ENCODE measurements at regions not wholly inside any gene's neighbourhood (a gene's known extent, or its start where the extent isn't known, plus 50 kb on each side); places are given as distances from the start of the nearest gene placed in this dataset.
A peak's percentile ranks its signal among the peaks of the same experiment; 100 is the strongest.
"Not testable (repeated sequence)": the region's sequence is repeated elsewhere in the genome, so short reads cannot be mapped to it uniquely, and the experiment has no call there.

DNA sequence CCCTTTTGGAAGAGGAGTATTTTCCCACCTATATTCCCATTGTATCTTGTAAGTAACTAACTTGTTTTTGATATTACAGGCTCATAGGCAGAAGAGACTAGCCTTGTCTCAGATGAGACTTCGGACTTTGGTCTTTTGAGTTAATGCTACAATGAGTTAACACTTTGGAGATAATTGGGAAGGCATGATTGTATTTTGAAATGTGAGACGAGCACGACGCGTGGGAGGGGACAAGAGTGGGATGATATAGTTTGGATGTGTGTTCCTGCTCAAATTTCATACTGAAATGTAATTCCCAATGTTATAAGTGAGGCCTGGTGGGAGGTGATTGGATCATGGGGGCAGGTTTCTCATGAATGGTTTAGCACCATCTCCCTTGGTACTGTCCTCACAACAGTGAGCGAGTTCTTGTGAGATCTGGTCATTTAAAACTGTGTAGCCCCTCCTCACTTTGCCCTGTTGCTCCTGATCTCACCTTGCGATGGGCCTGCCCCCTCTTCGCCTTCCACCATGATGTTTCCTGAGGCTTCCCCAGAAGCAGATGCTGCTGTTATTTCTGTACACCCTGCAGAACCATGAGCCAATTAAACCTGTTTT, 721.5 kb upstream of the CTNND2 start:
- no peak for DNase-seq

DNA sequence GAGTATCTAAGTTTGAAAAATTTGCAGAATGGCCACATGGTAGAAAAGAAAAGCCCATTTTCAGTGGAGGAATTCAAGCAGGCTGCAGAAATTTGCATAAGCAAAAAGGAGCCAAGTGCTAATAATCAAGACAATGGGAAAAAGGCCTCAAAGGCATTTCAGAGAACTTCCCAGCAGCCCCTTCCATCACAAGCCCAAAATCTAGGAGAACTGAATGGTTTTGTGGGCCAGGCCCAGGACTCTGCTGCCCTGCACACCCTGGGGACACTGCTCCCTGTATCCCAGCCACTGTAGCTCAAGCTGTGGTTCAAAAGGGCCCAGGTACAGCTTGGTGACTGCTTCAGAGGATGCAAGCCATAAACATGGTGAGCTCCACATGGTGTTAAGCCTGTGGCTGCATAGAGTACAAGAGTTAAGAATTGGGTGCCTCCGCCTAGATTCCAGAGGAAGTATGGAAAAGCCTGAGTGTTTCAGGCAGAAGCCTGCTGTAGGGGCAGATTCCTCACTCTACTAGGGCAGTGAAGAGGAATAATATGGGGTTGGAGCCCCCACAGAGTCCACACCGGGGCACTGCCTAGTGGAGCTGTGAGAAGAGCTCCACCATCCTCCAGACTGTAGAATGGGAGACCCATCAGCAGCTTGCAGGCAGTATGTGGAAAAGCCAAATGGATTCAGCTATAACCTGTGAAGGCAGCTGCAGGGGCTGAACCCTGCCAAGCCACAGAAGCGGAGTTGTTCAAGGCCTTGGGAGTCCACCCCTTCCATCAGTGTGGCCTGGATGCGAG, 720.7 kb upstream of the CTNND2 start:
- no peak for DNase-seq

DNA sequence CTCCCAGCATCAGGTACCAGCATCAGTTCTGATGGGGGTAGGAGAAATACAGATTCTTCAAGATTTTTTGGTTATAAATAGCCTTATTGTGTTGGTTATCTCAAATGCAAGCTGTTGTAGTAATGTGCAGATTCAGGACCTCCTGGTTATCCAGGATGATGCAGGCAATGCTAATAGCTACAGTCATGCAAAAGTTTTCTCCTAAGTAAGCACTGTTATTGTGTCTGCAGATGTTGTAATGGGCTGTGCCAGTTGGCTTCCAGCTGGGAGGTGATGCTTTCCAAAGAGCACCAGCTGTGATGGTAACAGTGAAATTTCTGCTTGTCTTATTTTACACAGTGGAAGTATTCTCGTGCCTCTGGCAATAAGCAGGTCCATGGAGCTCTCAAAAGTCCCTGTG, 719.2 kb upstream of the CTNND2 start:
- DNase-seq, result no peak

DNA sequence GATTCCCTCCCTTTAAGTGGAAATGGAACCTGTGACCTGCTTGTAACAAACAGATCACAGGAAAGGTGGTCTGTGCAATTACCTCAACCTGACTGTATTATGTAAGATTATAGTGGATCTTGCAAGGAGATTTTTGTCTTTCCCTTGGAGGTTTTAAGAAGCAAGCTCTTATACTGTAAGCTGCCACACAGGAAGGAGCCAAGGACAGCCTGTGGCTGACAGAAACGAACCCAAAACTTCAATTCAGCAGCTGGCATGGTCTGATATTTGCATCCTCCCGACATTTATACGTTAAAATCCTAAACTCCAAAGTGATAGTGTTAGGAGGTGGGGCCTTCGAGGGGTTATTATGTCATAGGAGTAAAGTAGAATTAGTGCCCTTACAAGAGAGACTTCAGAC, 711.8 kb upstream of the CTNND2 start:
- no peak for DNase-seq

DNA sequence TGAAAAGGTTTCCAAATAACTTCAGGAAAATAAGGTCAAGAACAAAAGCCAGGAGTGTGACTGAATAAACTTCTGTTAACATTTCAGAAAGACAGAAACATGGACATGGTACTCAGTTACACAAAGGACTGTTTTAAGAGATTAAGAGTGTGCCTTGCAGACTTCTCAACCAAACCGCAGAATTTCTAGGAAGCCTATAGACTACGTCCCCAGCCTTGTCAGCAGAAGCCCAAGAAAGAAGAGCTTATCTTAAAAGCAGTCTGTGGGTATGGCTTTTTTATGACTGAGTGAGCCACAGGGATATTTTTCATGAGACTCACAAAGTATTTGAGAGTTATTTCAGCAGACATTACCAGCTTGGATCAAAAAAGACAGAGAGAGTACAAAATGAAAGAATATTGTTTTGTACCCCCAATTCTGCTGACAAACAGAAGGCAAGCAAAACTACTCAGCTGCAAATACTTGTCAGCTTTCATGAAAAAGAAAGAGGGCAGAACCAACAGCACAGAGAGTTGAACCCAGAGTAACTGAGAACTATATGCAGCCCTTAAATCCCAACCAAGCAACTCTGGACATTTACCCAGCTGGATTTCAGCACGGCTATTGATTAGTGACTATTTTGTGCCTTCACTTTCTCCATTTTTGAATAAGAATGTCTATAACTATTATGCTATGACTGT, 711.0 kb upstream of the CTNND2 start:
- peak; percentile 80 for DNase-seq

DNA sequence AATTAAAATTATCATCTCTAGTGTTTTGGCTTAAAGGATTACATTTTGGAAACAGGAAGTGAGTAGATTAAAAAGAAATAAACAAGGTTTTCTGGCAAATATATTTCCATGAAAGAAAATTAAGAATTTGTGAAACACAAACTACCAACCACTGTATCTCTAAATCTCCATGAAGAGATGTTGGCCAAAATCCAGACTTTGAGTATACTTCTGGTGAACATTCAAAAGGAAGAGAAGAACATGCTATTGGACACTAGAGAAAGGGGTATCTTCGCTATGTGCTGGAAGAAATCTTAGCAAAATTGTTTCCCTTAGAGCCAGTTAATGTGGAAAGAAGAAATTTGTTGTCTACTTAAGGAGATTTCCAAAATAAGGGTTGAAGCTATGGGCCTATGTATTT, 710.4 kb upstream of the CTNND2 start:
- DNase-seq, result peak; percentile 11

DNA sequence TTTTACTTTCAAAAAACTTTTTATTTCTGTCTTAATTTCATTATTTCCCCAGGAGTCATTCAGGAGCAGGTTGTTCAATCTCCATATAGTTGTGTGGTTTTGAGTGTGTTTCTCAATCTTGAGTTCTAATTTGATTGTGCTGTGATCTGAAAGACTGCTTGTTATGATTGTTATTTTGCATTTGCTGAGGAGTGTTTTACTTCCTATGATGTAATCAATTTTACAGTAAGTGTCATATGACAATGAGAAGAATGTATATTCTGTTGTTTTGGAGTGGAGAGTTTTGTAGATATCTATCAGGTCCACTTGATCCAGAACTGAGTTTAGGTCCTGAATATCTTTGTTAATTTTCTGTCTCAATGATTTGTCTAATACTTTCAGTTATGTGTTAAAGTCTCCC, 706.9 kb upstream of the CTNND2 start:
- no peak for DNase-seq

DNA sequence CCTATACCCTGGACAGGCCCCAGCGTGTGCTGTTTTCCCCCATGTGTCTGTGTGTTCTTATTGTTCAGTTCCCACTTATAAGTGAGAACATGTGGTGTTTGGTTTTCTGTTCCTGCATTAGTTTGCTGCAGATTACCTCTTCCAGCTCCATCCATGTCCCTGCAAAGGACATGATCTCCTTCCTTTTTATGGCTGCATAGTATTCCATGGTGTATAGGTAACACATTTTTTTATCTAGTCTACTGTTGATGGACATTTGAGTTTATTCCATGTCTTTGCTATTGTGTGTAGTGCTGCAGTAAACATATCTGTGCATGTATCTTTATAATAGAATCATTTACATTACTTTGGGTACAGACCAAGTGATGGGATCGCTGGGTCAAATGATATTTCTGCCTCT, 703.6 kb upstream of the CTNND2 start:
- DNase-seq, result not testable (repeated sequence)

DNA sequence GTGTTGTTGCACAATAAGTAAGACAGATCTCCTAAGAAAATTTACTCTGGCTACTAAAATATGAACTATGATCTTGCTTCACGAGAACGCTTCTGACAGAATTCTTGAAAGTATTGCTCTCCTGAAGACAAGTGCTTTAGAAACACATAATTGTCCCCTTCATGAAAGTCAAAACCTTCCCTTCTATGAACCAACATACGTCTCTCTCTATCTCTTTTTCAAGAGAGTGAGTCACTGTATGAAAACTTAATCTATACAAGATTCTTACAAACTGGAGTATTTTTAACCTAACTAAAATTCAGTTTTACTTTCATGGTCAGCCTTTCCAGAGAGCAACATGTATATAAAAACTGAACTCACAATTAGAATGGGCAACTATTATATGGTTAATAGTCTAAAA, 688.0 kb upstream of the CTNND2 start:
- no peak for DNase-seq

DNA sequence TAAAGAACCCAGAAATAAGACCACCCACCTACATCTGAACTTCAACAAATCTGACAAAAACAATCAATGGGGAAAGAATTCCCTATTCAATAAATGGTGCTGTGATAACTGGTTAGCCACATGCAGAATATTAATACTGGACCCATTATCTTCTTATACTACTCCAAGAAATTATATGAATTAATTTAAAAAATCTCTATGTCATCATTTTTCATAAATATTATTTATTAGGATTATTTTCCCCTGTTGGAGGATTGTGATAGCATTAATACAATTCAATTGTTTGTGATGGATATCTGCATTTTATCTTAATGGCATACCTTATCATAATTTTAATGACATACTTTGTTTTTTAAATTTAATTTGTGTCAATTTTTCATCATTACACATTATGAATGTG, 682.2 kb upstream of the CTNND2 start:
- no peak for DNase-seq

DNA sequence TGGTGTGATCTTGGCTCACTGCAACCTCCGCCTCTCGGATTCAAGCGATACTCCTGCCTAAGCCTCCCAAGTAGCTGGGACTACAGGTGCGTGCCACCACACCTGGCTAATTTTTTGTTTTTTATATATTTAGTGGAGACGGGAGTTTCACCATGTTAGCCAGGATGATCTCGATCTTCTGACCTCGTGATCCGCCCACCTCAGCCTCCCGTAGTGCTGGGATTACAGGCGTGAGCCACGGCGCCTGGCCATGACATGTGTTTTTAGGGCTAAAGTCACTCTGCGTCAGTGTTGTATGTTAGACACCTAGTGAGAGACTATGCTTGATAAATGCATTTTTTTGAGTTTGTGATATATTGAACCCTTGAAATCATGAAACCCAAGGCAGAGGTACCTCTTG, 674.6 kb upstream of the CTNND2 start:
- DNase-seq, result not testable (repeated sequence)

DNA sequence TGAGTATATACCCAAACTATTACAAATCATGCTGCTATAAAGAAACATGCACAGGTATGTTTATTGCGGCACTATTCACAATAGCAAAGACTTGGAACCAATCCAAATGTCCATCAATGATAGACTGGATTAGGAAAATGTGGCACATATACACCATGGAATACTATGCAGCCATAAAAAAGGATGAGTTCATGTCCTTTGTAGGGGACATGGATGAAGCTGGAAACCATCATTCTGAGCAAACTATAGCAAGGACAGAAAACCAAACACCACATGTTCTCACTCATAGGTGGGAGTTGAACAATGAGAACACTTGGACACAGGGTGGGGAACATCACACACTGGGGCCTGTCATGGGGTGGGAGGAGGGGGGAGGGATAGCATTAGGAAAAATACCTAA, 672.7 kb upstream of the CTNND2 start:
- DNase-seq, result not testable (repeated sequence)

DNA sequence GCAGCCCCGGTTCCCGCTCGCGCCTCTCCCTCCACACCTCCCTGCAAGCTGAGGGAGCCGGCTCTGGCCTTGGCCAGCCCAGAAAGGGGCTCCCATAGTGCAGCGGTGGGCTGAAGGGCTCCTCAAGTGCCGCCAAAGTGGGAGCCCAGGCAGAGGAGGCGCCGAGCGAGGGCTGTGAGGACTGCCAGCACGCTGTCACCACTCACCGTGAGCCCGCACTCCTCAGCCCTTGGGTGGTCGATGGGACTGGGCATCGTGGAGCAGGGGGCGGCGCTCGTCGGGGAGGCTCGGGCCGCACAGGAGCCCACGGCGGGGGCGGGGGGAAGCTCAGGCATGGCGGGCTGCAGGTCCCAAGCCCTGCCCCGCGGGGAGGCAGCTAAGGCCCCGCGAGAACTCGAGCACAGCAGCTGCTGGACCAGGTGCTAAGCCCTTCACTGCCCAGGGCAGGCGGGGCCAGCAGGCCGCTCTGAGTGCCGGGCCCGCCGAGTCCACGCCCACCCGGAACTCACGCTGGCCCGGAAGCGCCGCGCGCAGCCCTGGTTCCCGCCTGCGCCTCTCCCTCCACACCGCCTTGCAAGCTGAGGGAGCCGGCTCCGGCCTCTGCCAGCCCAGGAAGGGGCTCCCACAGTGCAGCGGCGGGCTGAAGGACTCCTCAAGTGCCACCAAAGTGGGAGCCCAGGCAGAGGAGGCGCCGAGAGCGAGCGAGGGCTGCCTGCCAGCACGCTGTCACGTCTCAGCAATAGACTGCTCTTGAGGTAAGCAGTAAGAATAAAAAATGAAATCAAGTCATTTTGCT, 670.2 kb upstream of the CTNND2 start:
- DNase-seq, result not testable (repeated sequence)

DNA sequence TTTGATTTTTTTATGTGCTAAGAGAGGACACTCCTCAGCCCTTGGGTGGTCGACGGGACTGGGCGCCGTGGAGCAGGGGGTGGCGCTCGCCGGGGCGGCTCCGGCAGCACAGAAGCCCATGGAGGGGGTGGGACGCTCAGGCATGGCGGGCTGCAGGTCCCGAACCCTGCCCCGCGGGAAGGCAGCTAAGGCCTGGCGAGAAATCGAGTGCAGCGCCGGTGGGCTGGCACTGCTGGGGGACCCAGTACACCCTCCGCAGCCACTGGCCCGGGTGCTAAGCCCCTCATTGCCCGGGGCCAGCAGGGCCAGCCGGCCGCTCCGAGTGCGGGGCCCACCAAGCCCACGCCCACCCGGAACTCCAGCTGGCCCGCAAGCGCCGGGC, 669.7 kb upstream of the CTNND2 start:
- DNase-seq, result not testable (repeated sequence)

DNA sequence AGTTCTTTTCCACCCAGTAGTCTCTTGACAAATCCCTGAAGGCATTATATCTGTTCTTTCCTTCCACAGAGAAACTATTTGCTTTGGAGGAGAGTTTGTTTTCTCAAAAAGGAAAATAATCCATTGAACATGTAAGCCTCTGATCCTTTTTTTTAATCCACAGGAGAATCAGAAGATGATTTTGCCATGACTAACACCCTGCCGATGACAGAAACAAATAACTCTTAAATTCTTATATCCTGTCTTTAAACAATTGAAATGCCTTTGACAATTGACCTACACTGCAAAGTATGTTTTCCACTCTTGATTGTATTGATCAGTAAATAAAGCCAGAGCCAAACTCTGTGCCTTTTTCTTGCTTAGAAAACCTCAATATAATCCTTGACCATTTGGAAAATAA, 666.4 kb upstream of the CTNND2 start:
- DNase-seq, result no peak

DNA sequence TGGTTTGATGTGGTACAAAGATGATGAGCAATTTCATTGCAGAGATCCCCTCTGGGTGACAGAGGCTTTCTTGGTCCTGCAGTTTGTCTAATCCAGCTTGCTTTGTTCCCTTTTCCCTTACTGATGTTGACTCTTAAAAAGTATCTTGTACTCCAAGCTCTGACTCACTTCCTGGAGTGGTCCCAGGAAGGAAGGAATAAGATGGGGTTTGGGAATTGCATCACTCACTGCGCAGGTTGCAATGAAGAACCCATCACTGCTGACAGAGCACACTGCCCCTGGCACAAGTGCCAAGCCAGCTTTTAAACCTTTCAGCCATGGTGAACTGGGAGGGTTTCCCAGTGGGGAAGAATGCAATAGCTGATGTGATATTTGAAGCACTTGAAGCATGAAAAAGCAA, 662.2 kb upstream of the CTNND2 start:
- DNase-seq, result no peak

DNA sequence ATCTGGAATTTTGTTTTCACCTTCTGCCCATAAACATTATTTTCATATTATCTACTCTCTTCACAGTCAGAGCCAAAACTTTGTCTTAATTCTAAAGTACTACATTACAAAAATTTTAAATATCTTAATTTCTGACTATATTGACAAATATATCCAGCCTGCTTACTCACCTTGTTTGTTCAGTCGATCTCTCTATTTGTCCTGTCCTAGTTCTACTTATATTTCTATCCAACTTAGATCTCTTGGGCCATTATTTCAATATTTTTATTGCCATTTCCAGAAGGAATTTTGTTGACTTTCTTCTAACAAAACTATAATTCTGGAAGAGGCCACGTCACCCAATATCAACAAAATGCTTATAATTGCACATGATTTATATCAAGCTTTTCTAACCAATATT, 652.8 kb upstream of the CTNND2 start:
- DNase-seq, result no peak

DNA sequence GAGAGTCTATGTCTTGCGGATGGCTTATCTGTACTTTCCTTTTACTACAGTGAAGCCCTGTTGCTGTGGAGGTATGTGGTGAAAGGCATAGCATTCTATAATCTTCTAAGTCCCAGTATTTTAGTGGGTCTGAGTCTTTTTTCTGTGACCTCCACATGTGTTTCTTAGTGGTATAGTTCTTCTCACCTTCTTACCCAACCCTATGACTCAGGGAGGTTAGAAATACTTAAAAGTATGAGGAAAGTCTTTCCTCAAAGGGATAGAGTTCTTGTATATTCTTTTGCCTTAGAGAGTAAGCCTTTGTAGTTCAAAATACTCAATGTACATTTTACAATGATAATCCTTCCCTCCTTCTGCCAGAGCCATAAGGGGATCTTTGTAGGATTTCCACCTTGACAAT, 621.9 kb upstream of the CTNND2 start:
- no peak for DNase-seq

DNA sequence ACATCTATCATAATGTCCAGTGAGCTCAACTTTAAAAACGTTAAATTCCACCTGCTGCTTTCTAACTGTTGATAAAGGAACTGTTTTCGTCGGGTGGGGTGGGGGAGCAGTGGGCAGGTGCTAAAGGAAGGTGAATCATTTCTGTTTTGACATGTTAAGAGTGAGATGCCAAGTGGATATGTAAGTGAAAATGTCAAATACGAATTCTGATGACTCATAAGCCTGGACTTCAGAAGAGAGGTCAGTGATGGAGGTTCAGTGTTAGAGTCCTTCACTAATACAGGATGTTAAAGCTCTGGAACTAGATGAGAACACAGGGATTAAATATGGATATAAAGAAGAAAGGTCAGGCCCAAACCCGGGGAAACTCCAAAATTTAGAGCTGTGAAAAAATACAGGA, 617.9 kb upstream of the CTNND2 start:
- no peak for DNase-seq

DNA sequence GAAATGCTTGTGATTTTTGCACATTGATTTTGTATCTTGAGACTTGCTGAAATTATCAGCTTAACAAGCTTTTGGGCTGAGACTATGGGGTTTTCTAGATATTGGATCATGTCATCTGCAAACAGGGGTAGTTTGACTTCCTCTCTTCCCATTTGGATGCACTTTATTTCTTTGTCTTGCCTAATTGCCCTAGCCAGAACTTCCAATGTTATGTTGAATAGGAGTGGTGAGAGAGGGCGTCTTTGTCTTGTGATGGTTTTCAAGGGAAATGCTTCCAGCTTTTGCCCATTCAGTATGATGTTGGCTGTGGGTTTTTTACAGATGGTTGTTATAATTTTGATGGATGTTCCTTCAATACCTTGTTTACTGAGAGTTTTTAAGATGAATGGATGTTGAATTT, 600.7 kb upstream of the CTNND2 start:
- not testable (repeated sequence) for DNase-seq

DNA sequence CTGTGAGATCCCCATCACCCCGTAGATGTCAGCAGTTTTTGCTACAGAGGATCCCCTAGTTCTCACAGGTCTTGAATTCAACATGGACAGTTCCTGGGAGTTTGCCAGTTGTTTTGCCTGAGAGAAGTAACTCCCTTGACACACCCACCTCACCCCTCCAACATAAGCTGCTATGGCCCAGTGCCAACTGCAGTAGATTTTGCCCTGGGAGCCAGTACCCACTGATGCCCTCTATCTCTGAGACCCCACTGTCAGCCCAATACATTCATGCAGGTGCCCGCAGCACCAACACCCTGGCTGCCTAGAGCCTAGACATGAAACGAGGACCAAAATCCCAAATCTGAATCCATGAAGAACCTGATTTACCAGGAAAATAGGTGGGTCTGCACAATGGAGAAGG, 583.9 kb upstream of the CTNND2 start:
- DNase-seq, result no peak

DNA sequence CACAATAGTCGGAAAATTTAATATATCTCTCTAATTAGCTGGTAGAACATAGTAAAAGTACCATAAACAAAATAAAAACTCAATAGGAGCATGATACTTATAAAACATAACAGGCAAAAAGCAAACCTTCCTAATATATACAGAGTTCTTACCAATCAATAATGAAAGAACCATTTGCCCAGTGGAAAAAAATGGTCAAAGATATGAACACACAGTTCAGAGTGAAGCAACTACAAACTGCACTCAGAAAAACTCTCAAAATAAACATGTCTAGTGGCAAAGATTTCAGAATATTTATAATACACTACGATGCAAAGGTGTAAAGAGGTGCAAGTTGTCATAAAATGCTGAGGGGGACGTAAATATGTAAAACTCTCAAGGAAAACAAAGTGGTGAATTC, 576.2 kb upstream of the CTNND2 start:
- DNase-seq, result no peak

DNA sequence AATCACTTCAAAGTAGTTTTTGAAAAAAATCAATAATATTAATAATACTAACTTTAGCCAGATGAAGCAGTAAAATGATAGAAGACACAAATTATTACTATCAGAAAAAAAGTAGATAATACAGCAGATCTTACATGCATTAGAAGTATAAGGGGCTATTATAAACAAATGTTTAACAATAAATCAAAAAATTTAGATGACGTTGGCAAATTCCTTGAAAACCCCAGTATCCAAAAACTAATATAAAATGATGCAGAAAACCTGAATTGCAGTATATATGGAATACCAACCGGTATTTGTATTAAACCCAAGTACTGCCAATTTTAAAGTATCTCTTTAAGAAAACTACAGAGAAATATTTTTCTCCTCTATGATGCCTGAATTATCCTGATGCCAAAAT, 573.3 kb upstream of the CTNND2 start:
- no peak for DNase-seq

DNA sequence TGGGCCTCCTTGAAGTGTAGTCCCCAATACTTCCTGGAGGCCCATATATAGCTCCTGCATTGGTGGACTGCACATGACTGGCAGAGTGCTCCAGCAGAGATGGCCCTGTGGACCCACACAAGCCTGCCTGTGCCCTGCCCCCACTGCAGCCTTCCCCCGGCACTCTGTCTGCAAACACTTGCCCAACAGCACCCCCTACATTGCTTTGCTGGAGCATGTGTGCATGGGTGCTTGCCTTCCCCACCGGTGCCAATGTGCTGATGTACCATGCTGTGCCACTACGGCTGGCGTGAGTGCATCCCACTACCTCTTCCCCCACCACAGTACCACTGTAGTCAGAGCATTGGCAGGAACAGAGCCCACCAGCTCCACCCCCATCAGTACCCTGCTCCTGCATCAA, 563.6 kb upstream of the CTNND2 start:
- DNase-seq, result no peak
